ENCODE measurements at regions not wholly inside any gene's neighbourhood (a gene's known extent, or its start where the extent isn't known, plus 50 kb on each side); places are given as distances from the start of the nearest gene placed in this dataset.

DNA sequence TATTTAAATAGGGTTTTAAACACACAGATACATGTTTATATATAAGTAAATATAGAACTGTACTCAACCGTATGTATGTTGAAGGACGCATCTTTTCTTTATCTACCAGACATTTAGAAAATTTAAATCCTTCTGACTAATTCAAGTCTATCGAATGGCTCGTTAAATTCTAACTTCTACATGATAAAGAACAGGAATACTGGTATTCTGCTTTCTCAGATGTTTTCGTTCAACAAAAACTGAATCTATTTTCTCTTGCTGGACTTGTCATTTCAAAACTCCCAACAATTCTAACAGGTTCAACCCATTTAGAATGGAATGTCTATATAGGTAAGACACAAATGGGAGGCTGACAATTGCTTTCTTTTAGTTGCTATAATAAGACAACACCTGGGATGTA is 978.3 kb upstream of the ADGRL3 start:
- no peak for DNase-seq

DNA sequence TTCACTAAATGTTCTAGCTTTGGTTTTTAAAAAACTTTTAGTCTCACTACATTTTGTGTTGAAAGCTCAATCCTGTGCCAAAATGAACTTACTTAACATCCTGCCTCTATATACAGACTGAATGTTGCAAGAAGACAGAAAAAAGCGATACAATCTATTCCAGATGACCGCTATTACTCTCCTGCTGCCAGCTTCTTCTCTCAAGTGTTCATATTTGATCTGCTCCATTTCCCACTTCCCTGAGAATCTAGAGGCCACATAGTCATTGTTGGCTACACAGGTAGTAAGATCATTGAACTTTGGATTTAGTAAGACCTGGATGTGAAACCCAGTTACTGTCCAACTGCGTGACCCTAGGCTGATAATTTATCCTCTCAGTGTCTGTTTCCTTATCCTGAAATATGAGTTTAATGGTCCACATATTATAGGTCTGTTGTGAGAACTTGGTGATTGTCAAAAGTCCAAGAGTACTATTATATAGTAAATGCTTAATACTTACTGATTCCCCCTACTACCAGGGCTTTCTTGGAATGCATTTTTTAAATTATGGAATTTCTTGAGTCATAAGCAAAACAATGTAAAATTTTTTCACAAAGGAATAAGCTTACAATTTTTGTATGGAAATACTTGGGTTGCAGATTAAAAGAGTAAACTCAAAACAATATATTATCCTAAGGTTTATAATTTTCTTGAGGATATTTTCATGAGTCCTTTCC is 976.8 kb upstream of the ADGRL3 start:
- DNase-seq, result no peak

DNA sequence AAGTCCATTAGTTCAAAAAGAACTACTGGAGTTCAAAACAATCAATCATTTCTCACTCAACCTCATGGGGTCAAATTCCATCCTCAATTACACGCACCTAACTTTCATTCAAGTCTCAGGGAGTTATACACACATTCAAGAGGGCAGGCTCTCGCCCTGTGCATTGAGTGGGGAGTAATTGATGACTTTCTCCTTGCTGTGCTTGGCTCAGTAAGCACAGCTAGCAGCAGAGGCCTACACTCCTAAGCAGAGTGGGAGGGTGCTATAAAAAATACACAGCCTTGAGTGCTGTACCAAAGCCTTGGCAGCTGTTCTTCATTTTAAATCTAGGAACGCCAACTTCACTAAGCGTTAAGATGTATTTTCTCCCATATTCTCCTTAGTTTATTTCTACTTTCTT is 958.3 kb upstream of the ADGRL3 start:
- DNase-seq, result no peak

DNA sequence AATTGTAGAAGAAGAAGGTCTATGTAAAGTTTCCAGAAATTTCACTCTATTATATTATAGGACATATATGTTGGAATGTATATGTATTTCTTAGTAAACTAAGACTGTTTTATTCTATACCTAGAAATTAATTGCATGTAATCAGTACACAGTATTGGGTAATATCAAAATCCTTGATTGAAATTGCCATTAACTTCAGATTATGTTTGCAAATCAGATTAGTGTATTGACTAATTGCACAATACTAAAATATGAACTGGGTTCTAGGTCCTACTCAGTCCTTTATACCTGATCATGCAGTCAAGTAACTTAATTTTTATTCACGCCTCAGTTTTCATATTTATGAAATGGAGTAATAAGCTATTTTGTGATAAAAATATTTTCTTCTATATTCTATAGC is 950.3 kb upstream of the ADGRL3 start:
- DNase-seq, result no peak

DNA sequence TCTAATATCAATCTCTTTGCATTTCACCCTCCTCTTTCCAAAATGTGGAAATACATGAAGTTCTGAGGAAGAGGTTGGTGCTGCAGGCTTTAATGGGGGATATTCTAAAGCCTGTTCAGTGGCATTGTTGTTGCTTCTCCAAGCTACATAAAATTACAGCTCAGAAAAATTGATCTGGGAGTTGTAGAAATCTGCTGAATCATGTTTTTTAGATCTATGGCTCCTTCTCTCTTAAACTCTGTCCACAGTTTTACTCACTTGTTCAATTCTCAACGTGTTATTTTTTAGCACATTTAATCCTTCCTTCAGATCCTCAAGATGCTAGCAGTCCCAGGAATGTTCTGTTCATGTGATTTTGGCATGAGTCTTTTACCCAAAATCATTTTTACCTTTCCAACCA is 949.5 kb upstream of the ADGRL3 start:
- DNase-seq, result no peak

DNA sequence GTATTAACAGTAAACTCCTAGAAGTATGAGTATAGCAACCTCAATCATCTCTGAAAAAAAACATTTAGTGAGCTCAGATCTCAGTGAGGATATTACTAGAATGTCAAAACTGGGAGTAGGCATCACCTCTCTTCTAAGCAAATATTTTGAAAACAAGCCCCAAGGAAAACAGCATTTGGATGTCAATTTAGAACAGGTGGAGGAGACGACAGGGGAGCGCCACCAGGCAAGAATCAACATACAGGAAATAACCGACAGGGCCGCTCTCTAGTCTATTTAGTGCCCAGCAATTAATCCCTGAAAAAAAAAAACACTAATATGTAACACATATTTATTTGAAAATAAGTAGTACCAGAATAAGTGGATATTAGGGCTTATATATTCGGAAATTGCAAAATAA is 940.3 kb upstream of the ADGRL3 start:
- no peak for DNase-seq

DNA sequence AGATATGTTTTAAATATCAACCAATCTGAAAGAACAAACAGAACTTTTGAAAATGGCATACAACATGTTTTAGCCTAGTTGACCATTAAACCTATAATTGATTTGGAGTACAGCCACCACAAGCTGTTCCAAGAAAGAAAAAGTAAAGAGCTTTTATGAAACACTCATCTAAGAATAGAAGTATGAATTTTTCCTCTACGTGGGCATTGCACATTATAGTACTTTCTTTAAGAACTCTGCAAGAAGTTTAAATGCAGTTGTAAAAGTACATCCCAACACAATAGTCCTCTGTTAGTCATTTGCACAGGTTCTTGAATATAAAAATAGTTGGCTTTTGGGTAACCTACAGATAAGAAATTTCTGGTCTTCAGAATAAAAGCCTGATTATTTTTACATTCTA is 933.6 kb upstream of the ADGRL3 start:
- no peak for DNase-seq

DNA sequence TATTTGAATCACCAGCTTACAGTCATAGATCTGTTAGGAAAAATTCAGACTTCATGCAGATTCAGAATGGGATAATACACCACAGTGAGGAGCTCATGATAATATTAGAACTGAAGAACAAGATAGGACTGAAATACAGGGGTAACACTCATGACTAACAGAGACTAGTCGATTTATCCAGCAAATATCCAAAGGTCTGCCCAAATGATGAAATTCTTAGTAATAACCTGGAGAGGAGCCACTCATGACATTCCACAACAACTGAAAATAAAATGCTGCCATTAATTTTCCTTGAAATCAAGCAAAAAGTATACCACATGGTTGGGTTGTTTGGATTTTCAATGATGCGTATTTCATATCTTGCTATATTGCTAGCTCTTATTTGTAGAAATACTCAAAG is 903.7 kb upstream of the ADGRL3 start:
- DNase-seq, result no peak

DNA sequence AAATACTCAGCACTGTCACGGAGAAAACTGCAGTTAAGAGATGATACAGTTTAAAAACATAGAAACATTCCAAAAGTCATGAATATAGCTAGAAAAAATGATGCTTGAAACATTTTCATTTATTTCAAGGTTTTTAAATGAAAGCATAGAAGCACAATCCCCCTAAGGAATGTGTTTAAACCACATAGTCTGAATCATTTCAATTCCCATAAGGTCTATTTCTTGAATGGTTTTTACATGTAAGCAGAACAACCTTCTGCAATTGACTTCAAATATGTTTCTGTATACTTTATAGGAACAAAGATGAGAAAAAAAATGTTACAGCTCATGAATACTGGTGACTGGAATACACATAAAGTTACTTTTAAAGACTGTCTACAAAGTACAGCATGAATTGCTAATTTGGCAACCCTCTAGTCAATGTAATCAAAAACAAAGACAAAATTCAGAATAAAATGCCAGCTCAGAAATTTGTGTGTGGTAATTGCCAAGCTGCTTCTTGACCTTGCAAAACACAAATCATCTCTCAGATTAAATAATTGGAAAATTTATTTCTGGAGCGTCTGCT is 886.4 kb upstream of the ADGRL3 start:
- DNase-seq, result no peak

DNA sequence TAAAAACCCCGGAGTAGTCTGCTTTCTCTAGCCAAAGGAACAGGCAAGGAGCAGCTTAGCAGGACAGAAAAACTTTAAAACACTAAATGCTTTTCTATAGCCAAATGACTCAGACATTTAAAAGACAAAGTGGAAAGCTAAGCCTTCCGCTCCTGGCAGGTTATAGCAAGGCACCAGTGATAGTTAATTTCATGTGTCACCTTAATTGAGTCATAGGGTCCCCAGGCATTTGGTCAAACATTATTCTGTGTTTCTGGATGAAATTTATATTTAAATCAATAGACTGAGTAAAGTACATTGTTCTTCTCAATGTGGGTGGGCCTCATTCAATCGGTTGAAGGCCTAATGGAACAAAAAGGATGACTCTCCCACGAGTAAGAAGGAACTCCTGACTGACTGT is 885.7 kb upstream of the ADGRL3 start:
- no peak for DNase-seq

DNA sequence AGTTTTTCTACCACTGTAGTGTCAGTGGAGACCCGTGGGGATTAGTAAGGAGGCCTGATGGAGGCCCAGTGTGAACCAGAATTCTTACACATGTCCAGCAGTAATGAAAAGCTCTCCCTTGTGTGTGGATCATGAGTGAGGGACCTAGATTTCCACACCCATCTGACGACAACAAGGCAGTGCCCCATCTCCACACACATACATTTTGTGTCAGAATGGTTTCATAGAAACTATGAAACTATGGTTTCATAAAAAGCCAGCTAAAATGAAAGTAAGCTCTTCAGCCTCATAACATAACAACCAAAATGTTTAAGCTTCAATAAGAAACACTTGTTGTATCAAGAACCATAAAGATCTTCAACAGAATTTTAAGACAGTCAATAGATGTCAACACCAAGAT is 884.5 kb upstream of the ADGRL3 start:
- no peak for DNase-seq

DNA sequence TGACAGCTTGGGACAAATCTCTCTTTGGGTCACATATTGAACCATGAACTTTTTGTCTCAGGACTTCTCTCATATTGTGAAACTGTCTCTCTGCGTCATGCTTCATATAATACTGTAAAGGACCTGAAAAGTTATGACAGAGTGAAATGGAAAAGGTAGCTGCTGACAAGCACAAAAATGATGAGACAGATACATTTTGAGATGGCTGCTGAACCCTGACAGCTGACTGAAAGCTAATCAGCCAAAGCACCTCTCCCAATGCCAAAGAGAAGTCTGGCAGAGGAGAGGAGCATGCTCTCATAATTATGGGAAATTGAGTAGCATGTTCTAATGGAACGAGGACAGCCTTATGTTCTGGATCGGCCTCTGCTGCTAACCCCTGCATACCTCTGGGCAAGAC is 873.4 kb upstream of the ADGRL3 start:
- DNase-seq, result no peak

DNA sequence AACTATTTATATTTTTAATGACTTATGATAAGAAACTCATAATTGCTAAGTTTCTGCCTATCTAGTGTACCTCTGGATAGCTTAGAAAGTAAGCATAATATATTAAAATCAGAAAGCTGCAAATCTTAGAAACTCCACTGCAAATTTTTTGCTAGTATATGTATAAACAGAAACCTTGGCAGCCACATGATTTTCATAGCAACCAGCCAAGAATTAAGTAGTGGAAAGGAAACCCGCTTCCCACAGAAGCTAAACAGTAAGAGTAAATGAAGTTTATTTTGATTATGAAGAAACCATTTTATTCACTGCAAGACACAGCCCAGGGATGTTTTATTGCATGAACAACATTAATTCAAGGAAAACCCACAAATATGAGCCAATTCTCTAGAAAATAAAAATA is 872.5 kb upstream of the ADGRL3 start:
- no peak for DNase-seq

DNA sequence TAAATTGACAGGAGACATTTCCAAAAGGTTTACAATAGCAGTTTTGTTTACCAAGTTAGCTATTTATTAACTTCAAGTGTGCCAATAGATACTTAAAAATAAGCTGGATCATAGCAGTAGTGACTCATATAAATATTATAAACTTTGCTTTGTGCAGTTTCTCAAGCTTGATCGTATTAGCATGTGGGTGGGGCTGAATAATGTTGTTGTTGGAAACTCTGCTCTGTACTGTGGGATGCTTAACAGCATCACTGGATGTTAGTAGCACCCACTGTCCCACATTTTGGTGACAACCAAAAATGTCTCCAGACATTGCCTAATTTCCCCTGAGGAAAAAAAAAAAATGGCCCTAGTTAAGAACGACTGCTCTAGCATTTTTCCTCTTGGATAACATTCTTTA is 855.2 kb upstream of the ADGRL3 start:
- no peak for DNase-seq

DNA sequence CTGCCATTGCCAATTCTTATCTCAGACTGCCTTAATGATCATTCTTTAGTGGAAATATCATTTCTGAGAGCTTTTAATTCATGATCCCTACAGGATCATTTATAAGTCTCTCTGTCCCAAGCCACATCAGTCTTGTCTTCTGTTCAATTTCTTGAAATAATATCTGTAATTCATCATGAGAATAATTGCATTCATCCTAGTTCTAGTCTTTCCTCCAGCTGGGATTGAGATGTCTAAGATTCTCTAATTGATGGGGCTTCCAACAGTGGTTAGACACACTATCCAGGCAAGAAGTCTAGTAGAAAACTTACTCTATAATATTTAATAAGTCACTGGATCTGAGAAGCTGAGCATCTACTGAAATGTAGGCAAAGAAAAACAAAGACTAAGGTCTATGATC is 854.7 kb upstream of the ADGRL3 start:
- no peak for DNase-seq

DNA sequence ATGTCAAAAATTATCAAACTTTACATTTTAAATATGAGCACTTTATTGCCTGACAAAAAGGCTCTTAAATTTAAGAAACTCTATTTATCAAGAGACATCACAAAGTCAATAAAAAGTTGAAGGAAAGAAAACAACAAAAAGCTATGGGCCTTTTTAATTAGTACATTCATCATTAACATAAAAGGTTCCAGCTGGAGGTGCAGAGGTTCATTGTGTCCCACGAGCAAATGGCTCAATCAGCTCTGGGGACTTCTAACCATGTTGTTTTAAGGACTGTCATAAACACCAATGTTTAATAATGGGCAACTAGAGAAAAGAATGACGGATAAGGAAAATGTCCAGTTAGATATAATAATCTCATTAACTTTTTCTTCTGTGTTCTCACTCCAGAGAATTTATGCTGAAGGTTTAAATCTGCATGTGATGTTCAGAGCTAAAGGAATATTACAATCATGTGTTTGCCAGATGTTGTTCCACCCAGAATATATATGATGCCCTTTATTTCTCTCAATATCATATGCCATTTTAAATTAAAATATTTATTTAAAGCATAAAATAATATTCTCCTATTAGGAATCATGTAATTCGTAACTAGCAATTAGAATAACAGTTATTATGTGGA is 840.3 kb upstream of the ADGRL3 start:
- no peak for DNase-seq

DNA sequence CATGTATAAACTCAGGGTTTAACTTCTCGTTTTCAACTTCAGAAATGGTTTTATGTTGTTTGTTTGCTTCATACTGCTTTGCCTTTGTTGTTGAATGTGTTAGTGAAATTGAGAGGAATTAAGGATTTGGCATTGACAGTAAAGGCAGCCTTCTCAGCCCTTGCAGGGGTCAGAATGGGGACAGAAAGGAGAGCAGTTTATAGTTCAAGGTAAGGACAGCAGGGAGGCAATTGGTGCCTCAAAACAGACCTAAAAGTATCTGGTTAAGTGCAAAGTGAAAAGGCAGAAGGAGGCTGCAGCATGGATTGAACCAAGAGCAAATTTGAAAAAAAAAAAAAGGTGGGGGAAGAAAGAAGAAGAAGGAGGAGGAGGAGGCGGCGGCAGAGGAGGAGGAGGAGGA is 835.0 kb upstream of the ADGRL3 start:
- no peak for DNase-seq

DNA sequence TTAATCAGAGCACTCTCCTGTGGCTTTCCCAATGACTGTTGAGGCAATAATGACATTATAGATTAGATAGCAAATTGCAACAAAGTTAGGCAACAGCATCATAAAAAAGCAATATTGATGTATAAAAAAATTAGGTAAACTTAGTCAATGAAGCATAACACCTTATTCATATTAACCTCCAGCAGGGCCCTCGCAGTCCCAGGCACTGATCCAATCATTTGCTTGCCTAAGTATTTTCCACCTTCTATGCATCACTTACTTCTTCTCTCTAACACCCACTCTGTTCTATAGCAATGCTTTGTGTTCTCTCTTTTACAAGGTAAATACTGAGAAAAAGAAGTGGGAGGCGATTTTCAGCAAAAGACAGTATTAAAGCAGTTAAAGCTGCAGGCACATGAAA is 833.5 kb upstream of the ADGRL3 start:
- no peak for DNase-seq

DNA sequence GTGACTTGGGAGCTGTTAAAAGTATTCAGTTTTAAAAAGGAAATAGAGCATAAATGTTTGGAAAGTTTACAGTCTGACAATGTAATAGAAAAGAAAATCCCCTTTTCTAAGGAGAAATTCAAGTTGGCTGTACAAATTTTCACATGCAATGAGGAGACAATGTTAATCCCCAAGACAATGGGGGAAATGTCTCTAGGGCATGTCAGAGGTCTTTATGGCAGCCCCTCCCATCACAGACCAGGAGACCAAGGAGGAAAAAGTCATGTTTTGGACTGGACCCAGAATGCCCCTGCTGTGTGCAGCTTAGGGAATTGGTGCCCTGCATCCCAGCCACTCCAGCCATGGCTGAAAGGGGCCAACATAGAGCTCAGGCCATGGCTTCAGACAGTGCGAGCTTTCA is 831.1 kb upstream of the ADGRL3 start:
- DNase-seq, result no peak

DNA sequence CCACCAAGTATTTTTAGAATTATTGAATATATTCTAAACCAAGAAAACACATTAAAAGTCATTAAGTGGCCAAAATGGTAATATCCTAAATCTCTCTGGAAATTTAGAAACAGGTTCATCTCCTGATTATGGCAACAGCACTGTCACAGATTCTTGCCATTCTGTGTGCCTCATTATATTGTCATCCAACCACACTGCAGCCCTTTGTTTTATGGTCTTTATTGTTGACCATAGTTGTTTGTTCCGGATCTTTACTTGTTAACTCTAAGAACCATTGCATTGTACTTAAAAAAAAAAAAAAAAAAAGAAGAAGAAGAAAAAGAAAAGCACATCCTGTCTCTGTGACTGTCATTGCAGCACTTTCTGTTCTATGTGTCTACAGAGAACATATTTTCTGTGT is 822.1 kb upstream of the ADGRL3 start:
- DNase-seq, result no peak

DNA sequence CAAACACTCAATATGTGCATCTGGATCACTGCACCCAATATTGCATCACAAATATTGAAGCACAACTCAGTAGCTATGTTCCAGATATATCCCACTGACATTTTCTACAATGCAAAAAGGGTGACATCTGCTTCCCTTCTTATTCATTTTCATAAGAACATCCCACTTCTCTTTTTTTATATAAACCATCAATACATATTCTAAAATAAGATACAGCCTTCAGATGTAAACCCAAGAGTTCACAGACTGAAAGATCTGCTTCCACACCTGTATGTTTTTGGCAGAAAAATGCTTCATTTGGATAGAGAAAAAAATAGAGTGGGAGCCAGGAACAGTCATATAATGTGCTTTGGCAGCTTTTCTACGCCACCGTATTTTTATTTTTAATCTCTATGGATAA is 815.6 kb upstream of the ADGRL3 start:
- no peak for DNase-seq

DNA sequence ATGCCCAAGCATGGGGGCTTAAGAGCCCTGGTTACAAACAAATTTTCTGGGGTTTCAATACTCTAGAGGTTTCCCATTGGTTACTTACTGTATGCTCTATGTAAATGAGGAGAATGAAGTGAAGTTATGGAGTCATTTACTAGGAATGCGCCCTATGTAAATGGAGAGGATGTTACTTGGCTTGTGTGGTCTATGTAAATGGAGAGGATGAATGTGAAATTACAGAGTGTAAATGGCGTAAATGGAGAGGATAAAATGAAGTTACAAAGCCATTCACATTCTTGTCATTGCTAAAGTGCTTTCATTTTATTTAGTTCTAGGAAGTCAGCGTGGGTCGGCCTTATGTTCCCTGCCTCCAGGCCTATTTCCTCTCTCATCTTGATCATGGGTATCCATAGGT is 810.5 kb upstream of the ADGRL3 start:
- no peak for DNase-seq

DNA sequence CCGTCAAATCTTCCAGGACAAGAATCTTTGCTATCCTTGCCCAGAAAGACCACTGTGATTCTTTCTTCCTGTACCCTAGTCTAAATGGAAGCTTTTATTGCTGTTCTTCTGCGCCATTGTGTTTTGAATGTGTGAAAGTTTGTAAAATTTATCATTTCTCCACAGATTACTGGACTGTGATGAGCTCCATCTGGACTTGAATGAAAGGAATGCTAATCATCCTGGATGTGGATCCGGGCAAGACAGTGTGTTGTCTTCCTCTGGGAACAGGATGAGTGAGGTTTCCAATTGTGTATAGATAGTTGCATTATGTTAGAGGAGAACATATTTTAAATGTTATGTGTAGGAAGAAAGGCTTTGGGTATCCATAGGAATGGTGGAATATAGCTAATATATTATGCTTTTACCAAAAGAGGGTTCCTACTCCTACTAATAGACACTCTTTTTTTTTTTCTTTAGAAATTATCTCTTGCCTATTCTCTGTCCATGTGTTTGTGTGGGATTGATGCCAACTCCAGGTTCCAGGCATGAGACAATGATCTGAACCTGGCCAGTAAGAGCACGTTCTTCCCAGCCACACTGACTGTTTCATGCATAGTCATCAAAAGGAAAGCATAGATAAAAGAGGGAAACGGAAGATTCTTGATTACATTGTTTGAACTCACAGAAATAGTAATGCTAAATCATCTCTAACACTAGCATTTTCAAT is 803.6 kb upstream of the ADGRL3 start:
- no peak for DNase-seq

DNA sequence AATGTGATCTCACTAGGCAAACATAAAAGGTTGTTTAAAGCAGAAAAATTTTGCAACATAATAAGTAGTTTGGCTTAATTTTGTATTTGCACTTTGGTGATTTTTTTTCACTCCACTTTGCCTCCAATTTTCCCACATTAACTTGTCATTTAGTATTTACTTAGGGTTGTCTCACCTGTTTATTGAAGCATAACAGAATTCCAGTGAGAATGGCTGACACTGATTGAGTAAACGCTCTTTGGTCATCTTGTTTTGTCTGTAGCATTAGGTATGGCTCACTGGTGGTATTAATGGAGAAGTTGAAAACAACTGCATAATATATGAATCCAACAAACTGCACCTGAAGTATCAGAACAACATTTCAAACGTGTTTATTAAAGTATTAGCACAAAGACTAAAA is 799.5 kb upstream of the ADGRL3 start:
- DNase-seq, result no peak

Data from stimulated activated CD4-positive, alpha-beta T cell treated with anti-CD3 and anti-CD28 coated beads, Interleukin-4, amount 100 ng/mL, for 1 hour (primary cell).